ENCODE measurements at regions not wholly inside any gene's neighbourhood (a gene's known extent, or its start where the extent isn't known, plus 50 kb on each side); places are given as distances from the start of the nearest gene placed in this dataset.

GRCh38 chr20:52655395-52655794, 316.8 kb upstream of the TSHZ2 start:
- no peak overlapping the region for H3K4me3 ChIP-seq (ENCODE audit: low read length)
- H3K27ac ChIP-seq (ENCODE audit: low read length), result peak overlapping the region; percentile 69
- no peak overlapping the region for H2AFZ ChIP-seq (ENCODE audit: low read depth, low read length)
- no peaks in the 10 kb centered on the region for H3K9me2 ChIP-seq (ENCODE audit: insufficient read depth, low read length)
- no peaks in the 10 kb centered on the region for H4K20me1 ChIP-seq (ENCODE audit: insufficient read depth)
- no peaks in the 10 kb centered on the region for H3K9me3 ChIP-seq (ENCODE audit: low read length)
- H3K9ac ChIP-seq (ENCODE audit: low read length), result no peak overlapping the region
- H3K27me3 ChIP-seq (ENCODE audit: insufficient read depth, low read depth, low read length), result no peaks in the 10 kb centered on the region
- no peaks in the 10 kb centered on the region for H3K79me2 ChIP-seq (replicated peaks; ENCODE audit: insufficient read depth, low read length)
- TF ChIP-seq MXI1 (conservative IDR thresholded peaks at IDR 0.05; ENCODE audit: poor library complexity, severe bottlenecking) (no peak), RAD21 (conservative IDR thresholded peaks at IDR 0.05) (no peak), POLR2AphosphoS5 (IDR thresholded peaks at IDR 0.05) (peak; percentile 28), REST (IDR thresholded peaks at IDR 0.05; ENCODE audit: borderline replicate concordance) (peak; percentile 45), CTCF (IDR thresholded peaks at IDR 0.05; ENCODE audit: poor library complexity, severe bottlenecking) (no peak), EZH2 (IDR thresholded peaks at IDR 0.05; ENCODE audit: borderline replicate concordance, insufficient read depth, low read length, poor library complexity, severe bottlenecking) (no peak), SMC3 (conservative IDR thresholded peaks at IDR 0.05; ENCODE audit: poor library complexity) (no peak), EP300 (conservative IDR thresholded peaks at IDR 0.05; ENCODE audit: poor library complexity, severe bottlenecking) (peak; percentile 77), TAF1 (IDR thresholded peaks at IDR 0.05; ENCODE audit: low read depth) (no peak)
- H3F3A ChIP-seq (ENCODE audit: insufficient read depth, low read length, poor library complexity, severe bottlenecking), result no peaks in the 10 kb centered on the region
- H3K4me2 ChIP-seq (ENCODE audit: low read length), result no peak overlapping the region
- no peaks in the 10 kb centered on the region for H3K36me3 ChIP-seq (ENCODE audit: insufficient read depth, low read length)

- no peaks in the 10 kb centered on the region for H4K20me1 ChIP-seq (ENCODE audit: insufficient read depth)
- no peak overlapping the region for H3K4me2 ChIP-seq (ENCODE audit: low read length)
- no peak overlapping the region for H3K4me3 ChIP-seq (ENCODE audit: low read length)
- H3K9me2 ChIP-seq (ENCODE audit: insufficient read depth, low read length), result no peaks in the 10 kb centered on the region
- H3K27ac ChIP-seq (ENCODE audit: low read length), result peak overlapping the region; percentile 69
- no peaks in the 10 kb centered on the region for H3K79me2 ChIP-seq (replicated peaks; ENCODE audit: insufficient read depth, low read length)
- H3K9me3 ChIP-seq (ENCODE audit: low read length), result no peaks in the 10 kb centered on the region
- no peaks in the 10 kb centered on the region for H3F3A ChIP-seq (ENCODE audit: insufficient read depth, low read length, poor library complexity, severe bottlenecking)
- H2AFZ ChIP-seq (ENCODE audit: low read depth, low read length), result no peak overlapping the region
- no peaks in the 10 kb centered on the region for H3K36me3 ChIP-seq (ENCODE audit: insufficient read depth, low read length)
- no peak overlapping the region for H3K9ac ChIP-seq (ENCODE audit: low read length)
- H3K27me3 ChIP-seq (ENCODE audit: insufficient read depth, low read depth, low read length), result no peaks in the 10 kb centered on the region
- TF ChIP-seq SMC3 (conservative IDR thresholded peaks at IDR 0.05; ENCODE audit: poor library complexity), result no peak
- no peak for TF ChIP-seq REST (IDR thresholded peaks at IDR 0.05; ENCODE audit: borderline replicate concordance)
- TF ChIP-seq MXI1 (conservative IDR thresholded peaks at IDR 0.05; ENCODE audit: poor library complexity, severe bottlenecking), result no peak
- no peak for TF ChIP-seq TAF1 (IDR thresholded peaks at IDR 0.05; ENCODE audit: low read depth)
- no peak for TF ChIP-seq EP300 (conservative IDR thresholded peaks at IDR 0.05; ENCODE audit: poor library complexity, severe bottlenecking)
- no peak for TF ChIP-seq POLR2AphosphoS5 (IDR thresholded peaks at IDR 0.05)
- no peak for TF ChIP-seq RAD21 (conservative IDR thresholded peaks at IDR 0.05)
- TF ChIP-seq CTCF (IDR thresholded peaks at IDR 0.05; ENCODE audit: poor library complexity, severe bottlenecking), result no peak
- no peak for TF ChIP-seq EZH2 (IDR thresholded peaks at IDR 0.05; ENCODE audit: borderline replicate concordance, insufficient read depth, low read length, poor library complexity, severe bottlenecking)
Observed at GRCh38 chr20:52654567-52654966, 317.6 kb upstream of the TSHZ2 start.
